Activated B cell treated with CpG ODN at 0.5 μM for 24 hours (primary cell): ENCODE measurements at regions not wholly inside any gene's neighbourhood (a gene's known extent, or its start where the extent isn't known, plus 50 kb on each side); places are given as distances from the start of the nearest gene placed in this dataset.
"Not testable (repeated sequence)": the region's sequence is repeated elsewhere in the genome, so short reads cannot be mapped to it uniquely, and the experiment has no call there.

Experiments used
- ATAC-seq: fragments of 200-7000 bp; cut with Tn5 transposase; one replicate; pipeline ENCODE4 v1.10.0; 2021; ENCODE audit warnings: low read depth, mild to moderate bottlenecking, moderate library complexity
- CTCF ChIA-PET: fragments of 350-600 bp; sonication (Branson Sonifier 250); formaldehyde crosslinking; loops from one replicate; lab custom pipeline; 2021; ENCODE audit warnings: antibody characterized with exemption; lab: Charles Lee
- POLR2A ChIA-PET: fragments of 350-600 bp; sonication (Branson Sonifier 250); formaldehyde crosslinking; loops from one replicate; lab custom pipeline; 2021; ENCODE audit warnings: antibody characterized with exemption; lab: Charles Lee
- DNase-seq: peaks from one replicate; pipeline ENCODE4 v3.0.0; 2022
- H3K27ac Mint-ChIP-seq: one replicate; pipeline ENCODE4 v1.8.0; 2020; ENCODE audit warnings: mixed read lengths
- H3K27me3 Mint-ChIP-seq: one replicate; pipeline ENCODE4 v1.8.0; 2021; ENCODE audit warnings: mixed read lengths
- H3K36me3 Mint-ChIP-seq: one replicate; pipeline ENCODE4 v1.8.0; 2021; ENCODE audit warnings: low read depth, mixed read lengths
- H3K4me1 Mint-ChIP-seq: one replicate; pipeline ENCODE4 v1.8.0; 2021; ENCODE audit warnings: mixed read lengths
- H3K4me3 Mint-ChIP-seq: one replicate; pipeline ENCODE4 v1.8.0; 2020; ENCODE audit warnings: mild to moderate bottlenecking, mixed read lengths
- H3K9me3 Mint-ChIP-seq: one replicate; pipeline ENCODE4 v1.8.0; 2020; ENCODE audit warnings: mixed read lengths
- intact Hi-C: fragments of 100-400 bp; cut with micrococcal nuclease; formaldehyde crosslinking; loops from one replicate; pipeline ENCODE4 v1.15.1; 2024
- TF ChIP-seq, protein P1 (sequence below): fragments of 200-600 bp; IDR thresholded peaks from one replicate; pipeline ENCODE4 v1.8.0; 2022; ENCODE audit warnings: antibody characterized with exemption, mild to moderate bottlenecking

DNA sequence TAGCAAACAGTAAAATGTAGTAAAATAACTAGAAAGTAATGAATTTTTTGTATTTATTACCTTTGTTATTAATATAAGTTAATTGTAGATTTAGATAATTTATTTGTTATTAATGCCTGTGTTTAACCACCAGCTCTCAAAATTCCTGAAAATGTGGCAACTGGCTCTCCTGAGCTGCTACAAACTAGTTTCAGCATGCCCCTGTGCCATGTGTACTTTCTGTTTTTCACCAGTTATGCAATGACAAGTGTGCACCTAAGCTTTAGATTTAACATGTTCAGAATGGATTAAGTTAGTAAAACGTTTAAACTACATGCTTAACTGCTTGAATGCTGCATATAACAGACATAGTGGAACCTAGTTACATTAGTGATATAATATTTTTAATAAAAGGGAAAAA is 88.1 kb downstream of the POSTN start:
- TF ChIP-seq, protein P1, sequence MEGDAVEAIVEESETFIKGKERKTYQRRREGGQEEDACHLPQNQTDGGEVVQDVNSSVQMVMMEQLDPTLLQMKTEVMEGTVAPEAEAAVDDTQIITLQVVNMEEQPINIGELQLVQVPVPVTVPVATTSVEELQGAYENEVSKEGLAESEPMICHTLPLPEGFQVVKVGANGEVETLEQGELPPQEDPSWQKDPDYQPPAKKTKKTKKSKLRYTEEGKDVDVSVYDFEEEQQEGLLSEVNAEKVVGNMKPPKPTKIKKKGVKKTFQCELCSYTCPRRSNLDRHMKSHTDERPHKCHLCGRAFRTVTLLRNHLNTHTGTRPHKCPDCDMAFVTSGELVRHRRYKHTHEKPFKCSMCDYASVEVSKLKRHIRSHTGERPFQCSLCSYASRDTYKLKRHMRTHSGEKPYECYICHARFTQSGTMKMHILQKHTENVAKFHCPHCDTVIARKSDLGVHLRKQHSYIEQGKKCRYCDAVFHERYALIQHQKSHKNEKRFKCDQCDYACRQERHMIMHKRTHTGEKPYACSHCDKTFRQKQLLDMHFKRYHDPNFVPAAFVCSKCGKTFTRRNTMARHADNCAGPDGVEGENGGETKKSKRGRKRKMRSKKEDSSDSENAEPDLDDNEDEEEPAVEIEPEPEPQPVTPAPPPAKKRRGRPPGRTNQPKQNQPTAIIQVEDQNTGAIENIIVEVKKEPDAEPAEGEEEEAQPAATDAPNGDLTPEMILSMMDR, result no peak
- intact Hi-C loops, result no loop called here
- Mint-ChIP-seq H3K36me3 (no peaks in the 10 kb centered on the region), H3K27me3 (no peaks in the 10 kb centered on the region), H3K4me3 (no peak overlapping the region), H3K27ac (no peak overlapping the region), H3K4me1 (no peaks in the 10 kb centered on the region), H3K9me3 (peaks cover 3% of the 10 kb centered on the region)
- DNase-seq, result no peak
- ChIA-PET CTCF (no interaction called here), POLR2A (no interaction called here)
- no peak for ATAC-seq

GRCh38 chr13:37505531-37505930 is 93.0 kb downstream of the POSTN start:
- ChIA-PET POLR2A (no interaction called here), CTCF (no interaction called here)
- no peak for ATAC-seq

DNA sequence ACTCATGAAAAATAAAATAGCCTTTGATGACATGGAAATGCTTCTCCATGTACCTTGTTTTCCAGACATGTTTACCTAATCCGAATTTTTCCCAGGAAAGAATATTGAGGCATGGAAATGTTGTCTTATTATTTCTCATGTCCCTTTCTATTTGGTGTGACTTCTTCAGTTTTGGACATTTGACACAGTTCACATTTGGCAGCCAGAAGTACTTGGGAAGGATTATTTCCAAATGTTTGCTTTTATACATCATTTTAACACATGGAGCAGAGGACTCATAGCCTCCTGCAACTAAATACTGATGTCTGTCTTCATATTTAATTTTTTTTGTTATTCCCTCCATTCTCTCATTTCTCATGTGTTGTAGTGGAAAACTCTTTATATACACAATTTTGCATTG is 94.3 kb downstream of the POSTN start:
- DNase-seq (no peak), ATAC-seq (no peak)
- H3K4me3 Mint-ChIP-seq, result no peak overlapping the region
- peaks cover 5% of the 10 kb centered on the region for H3K9me3 Mint-ChIP-seq
- H3K36me3 Mint-ChIP-seq, result no peaks in the 10 kb centered on the region
- H3K27ac Mint-ChIP-seq, result no peak overlapping the region
- no peaks in the 10 kb centered on the region for H3K27me3 Mint-ChIP-seq
- ChIA-PET POLR2A (no interaction called here), CTCF (no interaction called here)
- TF ChIP-seq, protein P1, result no peak
- intact Hi-C loops, result no loop called here
- no peaks in the 10 kb centered on the region for H3K4me1 Mint-ChIP-seq

More at GRCh38 chr13:37505531-37505930, 93.0 kb downstream of the POSTN start:
- TF ChIP-seq, protein P1, result no peak
- Mint-ChIP-seq H3K27ac (no peak overlapping the region), H3K9me3 (peaks cover 3% of the 10 kb centered on the region), H3K27me3 (no peaks in the 10 kb centered on the region), H3K36me3 (no peaks in the 10 kb centered on the region), H3K4me3 (no peak overlapping the region), H3K4me1 (no peaks in the 10 kb centered on the region)
- DNase-seq, result no peak
- intact Hi-C loops, result no loop called here

GRCh38 chr13:37503287-37503686 is 95.3 kb downstream of the POSTN start:
- no peaks in the 10 kb centered on the region for H3K36me3 Mint-ChIP-seq
- ATAC-seq, result no peak
- H3K27ac Mint-ChIP-seq, result no peak overlapping the region
- ChIA-PET CTCF (no interaction called here), POLR2A (no interaction called here)
- peaks cover 3% of the 10 kb centered on the region for H3K9me3 Mint-ChIP-seq
- TF ChIP-seq, protein P1, result no peak
- H3K27me3 Mint-ChIP-seq, result no peaks in the 10 kb centered on the region
- H3K4me3 Mint-ChIP-seq, result no peak overlapping the region
- H3K4me1 Mint-ChIP-seq, result no peaks in the 10 kb centered on the region
- intact Hi-C loops, result no loop called here
- no peak for DNase-seq

GRCh38 chr13:37502303-37502993 is 96.1 kb downstream of the POSTN start:
- H3K36me3 Mint-ChIP-seq, intact Hi-C loops, H3K4me3 Mint-ChIP-seq, H3K27me3 Mint-ChIP-seq, POLR2A ChIA-PET, H3K9me3 Mint-ChIP-seq, DNase-seq, ATAC-seq, H3K4me1 Mint-ChIP-seq, H3K27ac Mint-ChIP-seq, CTCF ChIA-PET: not testable (repeated sequence)

- intact Hi-C loops, result no loop called here
- Mint-ChIP-seq H3K36me3 (no peaks in the 10 kb centered on the region), H3K27me3 (no peaks in the 10 kb centered on the region), H3K27ac (no peak overlapping the region), H3K9me3 (peaks cover 3% of the 10 kb centered on the region), H3K4me1 (no peaks in the 10 kb centered on the region), H3K4me3 (no peak overlapping the region)
- POLR2A ChIA-PET, result no interaction called here
- no peak for ATAC-seq
- no peak for DNase-seq
- CTCF ChIA-PET, result no interaction called here
- TF ChIP-seq, protein P1, result no peak
These were observed 97.4 kb downstream of the POSTN start for GRCh38 chr13:37501187-37501586.
